ENCODE measurements at regions not wholly inside any gene's neighbourhood (a gene's known extent, or its start where the extent isn't known, plus 50 kb on each side); places are given as distances from the start of the nearest gene placed in this dataset.

GRCh38 chr7:121480566-121481335 is 84.6 kb upstream of the FAM3C start:
- TF ChIP-seq CTCF (IDR thresholded peaks at IDR 0.05), result no peak
- TF ChIP-seq REST (IDR thresholded peaks at IDR 0.05; ENCODE audit: insufficient read depth in 1 of 2, low read depth in 2 of 2, low read length in 1 of 2), result no peak
